HG02938 (cell line): ENCODE measurements at regions not wholly inside any gene's neighbourhood (a gene's known extent, or its start where the extent isn't known, plus 50 kb on each side); places are given as distances from the start of the nearest gene placed in this dataset.
"Not testable (repeated sequence)": the region's sequence is repeated elsewhere in the genome, so short reads cannot be mapped to it uniquely, and the experiment has no call there.

Experiments
- ATAC-seq: cut with Tn5 transposase; IDR thresholded peaks from one replicate; pipeline ENCODE4 v1.9.1; 2021; ENCODE audit warnings: mild to moderate bottlenecking, moderate library complexity; ENCODE audit not compliant: unreplicated experiment

GRCh38 chr4:187103351-187103750 lies 379.7 kb upstream of the FAT1 start:
- ATAC-seq: no peak

- no peak for ATAC-seq
Observed at GRCh38 chr4:187108845-187109244, 385.2 kb upstream of the FAT1 start.

- no peak for ATAC-seq
Observed at GRCh38 chr4:187109636-187110035, 386.0 kb upstream of the FAT1 start.

GRCh38 chr4:187118166-187118565 lies 394.5 kb upstream of the FAT1 start:
- ATAC-seq: no peak

- no peak for ATAC-seq
Observed at GRCh38 chr4:187118602-187119120, 395.0 kb upstream of the FAT1 start.

GRCh38 chr4:187124331-187124730 lies 400.7 kb upstream of the FAT1 start:
- ATAC-seq: no peak

- ATAC-seq: no peak
Observed at GRCh38 chr4:187125062-187125461, 401.4 kb upstream of the FAT1 start.

GRCh38 chr4:187127456-187127855 lies 403.8 kb upstream of the FAT1 start:
- no peak for ATAC-seq

GRCh38 chr4:187128222-187128621 lies 404.6 kb upstream of the FAT1 start:
- no peak for ATAC-seq

- ATAC-seq: no peak
Observed at GRCh38 chr4:187128976-187129375, 405.3 kb upstream of the FAT1 start.

- ATAC-seq: not testable (repeated sequence)
Observed at GRCh38 chr4:187131826-187132225, 408.2 kb upstream of the FAT1 start.

GRCh38 chr4:187135878-187136277 lies 412.2 kb upstream of the FAT1 start:
- ATAC-seq: no peak

GRCh38 chr4:187139141-187139540 lies 415.5 kb upstream of the FAT1 start:
- ATAC-seq: no peak

GRCh38 chr4:187141101-187141500 lies 417.4 kb upstream of the FAT1 start:
- ATAC-seq: no peak

GRCh38 chr4:187149229-187149945 lies 425.7 kb upstream of the FAT1 start:
- ATAC-seq: no peak

GRCh38 chr4:187157380-187157958 lies 433.8 kb upstream of the FAT1 start:
- ATAC-seq: no peak

GRCh38 chr4:187158003-187158402 lies 434.3 kb upstream of the FAT1 start:
- no peak for ATAC-seq

- no peak for ATAC-seq
Observed at GRCh38 chr4:187160486-187160885, 436.8 kb upstream of the FAT1 start.

- no peak for ATAC-seq
Observed at GRCh38 chr4:187166886-187167512, 443.3 kb upstream of the FAT1 start.

- no peak for ATAC-seq
Observed at GRCh38 chr4:187171706-187172339, 448.2 kb upstream of the FAT1 start.

GRCh38 chr4:187172340-187172761 lies 448.7 kb upstream of the FAT1 start:
- ATAC-seq: no peak

GRCh38 chr4:187174749-187175148 lies 451.1 kb upstream of the FAT1 start:
- no peak for ATAC-seq
